ENCODE measurements at regions not wholly inside any gene's neighbourhood (a gene's known extent, or its start where the extent isn't known, plus 50 kb on each side); places are given as distances from the start of the nearest gene placed in this dataset.

DNA sequence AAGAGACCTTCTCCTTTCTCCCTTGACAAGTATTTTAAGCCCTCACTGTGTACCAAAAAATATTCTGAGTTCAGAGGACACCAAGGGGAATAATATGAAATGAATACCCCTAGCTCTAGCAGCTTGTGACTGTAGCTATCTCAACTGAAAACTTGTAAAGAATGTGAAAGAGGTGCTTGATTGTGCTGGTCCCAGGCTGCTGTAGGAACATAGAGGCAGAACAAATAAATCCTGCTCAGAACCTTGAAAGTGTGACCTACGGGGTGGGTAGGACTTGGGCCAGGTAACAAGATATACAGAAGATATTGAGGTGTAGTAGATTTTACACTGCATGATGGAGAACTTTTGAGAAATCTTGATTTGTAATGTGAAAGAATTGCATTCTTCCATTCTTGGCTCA lies 606.8 kb downstream of the TOX3 start:
- TF ChIP-seq, protein P1, sequence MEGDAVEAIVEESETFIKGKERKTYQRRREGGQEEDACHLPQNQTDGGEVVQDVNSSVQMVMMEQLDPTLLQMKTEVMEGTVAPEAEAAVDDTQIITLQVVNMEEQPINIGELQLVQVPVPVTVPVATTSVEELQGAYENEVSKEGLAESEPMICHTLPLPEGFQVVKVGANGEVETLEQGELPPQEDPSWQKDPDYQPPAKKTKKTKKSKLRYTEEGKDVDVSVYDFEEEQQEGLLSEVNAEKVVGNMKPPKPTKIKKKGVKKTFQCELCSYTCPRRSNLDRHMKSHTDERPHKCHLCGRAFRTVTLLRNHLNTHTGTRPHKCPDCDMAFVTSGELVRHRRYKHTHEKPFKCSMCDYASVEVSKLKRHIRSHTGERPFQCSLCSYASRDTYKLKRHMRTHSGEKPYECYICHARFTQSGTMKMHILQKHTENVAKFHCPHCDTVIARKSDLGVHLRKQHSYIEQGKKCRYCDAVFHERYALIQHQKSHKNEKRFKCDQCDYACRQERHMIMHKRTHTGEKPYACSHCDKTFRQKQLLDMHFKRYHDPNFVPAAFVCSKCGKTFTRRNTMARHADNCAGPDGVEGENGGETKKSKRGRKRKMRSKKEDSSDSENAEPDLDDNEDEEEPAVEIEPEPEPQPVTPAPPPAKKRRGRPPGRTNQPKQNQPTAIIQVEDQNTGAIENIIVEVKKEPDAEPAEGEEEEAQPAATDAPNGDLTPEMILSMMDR (IDR thresholded peaks at IDR 0.05; ENCODE audit: low read depth, low read length) = no peak
- TF ChIP-seq EZH2phosphoT487 (IDR thresholded peaks at IDR 0.05; ENCODE audit: low read depth) = no peak
